ENCODE measurements at regions not wholly inside any gene's neighbourhood (a gene's known extent, or its start where the extent isn't known, plus 50 kb on each side); places are given as distances from the start of the nearest gene placed in this dataset.

GRCh38 chr7:84328571-84328970 is 134.0 kb upstream of the SEMA3A start:
- TF ChIP-seq CTCF (IDR thresholded peaks at IDR 0.05; ENCODE audit: low read length) (no peak), EZH2 (optimal IDR thresholded peaks at IDR 0.05; ENCODE audit: low read depth, low read length) (no peak), EZH2phosphoT487 (IDR thresholded peaks at IDR 0.05; ENCODE audit: low read length) (no peak)

Measured in MM.1S (cell line).